ENCODE measurements at regions not wholly inside any gene's neighbourhood (a gene's known extent, or its start where the extent isn't known, plus 50 kb on each side); places are given as distances from the start of the nearest gene placed in this dataset.
"Not testable (repeated sequence)": the region's sequence is repeated elsewhere in the genome, so short reads cannot be mapped to it uniquely, and the experiment has no call there.

DNA sequence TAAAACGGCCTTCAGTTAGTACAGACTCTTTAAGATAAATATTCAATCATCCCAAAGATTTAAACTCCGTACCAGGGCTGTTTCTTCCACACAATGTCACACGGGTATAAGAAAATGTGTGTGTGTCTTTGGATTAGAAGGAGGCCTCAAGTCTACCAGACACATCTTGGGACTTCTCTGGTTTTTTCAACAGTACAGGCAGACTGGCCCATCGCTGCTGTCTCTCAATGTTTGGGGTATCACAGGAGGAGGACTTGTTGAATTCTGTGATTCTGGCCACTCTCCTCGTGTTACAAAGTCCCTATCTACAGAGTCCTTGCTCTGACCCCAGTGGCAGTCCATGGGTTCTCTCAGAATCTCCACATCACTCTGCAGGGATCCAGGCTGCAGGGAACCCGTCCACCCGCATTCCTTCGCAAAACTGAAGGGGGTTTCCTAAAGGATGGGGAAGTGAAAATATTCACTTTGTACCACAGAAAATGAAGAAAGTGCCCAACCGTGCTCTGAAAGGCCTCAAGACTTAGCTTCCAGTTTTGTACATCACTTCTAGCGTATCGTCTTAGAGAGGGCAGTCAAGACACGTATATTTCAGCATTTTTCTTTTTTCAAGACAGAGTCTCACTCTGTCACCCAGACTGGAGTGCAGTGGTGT, 373.2 kb downstream of the NPIPA8 start:
- Mint-ChIP-seq H3K4me1 (no peaks in the 10 kb centered on the region), H3K27me3 (peaks cover 0 to 5% of the 10 kb centered on the region in 2 donors), H3K4me3 (no peak overlapping the region), H3K36me3 (no peaks in the 10 kb centered on the region), H3K27ac (no peak overlapping the region), H3K9me3 (peaks cover 0 to 6% (median 0%) of the 10 kb centered on the region in 5 donors)
- Histone ChIP-seq H3K36me3 (ENCODE audit: insufficient read depth, low read length) (no peaks in the 10 kb centered on the region), H3K4me1 (ENCODE audit: insufficient read depth, low read length) (no peaks in the 10 kb centered on the region), H3K9me3 (ENCODE audit: low read length) (no peaks in the 10 kb centered on the region), H3K27ac (ENCODE audit: low read depth, low read length) (no peak overlapping the region), H3K4me3 (ENCODE audit: low read length) (no peak overlapping the region), H3K27me3 (ENCODE audit: insufficient read depth, low read length, poor library complexity, severe bottlenecking) (no peaks in the 10 kb centered on the region)
- ChIA-PET POLR2A (no interaction called here), CTCF (no interaction called here)
- DNase-seq: no peak

DNA sequence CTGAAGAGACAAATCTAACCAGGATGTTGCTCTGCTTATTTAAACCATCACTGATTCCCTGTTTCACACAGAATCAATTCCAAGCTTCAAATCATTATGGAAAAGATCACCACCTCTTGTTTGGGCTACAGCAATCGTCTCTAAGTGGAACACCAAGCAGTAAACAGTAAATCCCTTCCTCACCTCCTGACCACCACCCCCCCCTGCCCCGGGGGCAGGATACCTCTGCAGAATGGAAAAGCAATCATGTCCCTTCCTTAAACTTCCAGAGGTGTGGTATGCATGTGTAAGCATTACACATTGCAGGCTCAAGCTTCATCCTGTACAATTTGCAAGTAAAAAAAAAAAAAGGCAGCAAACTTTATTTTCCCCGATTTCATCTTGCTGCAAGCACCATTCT, 373.8 kb downstream of the NPIPA8 start:
- Mint-ChIP-seq H3K4me1 (no peaks in the 10 kb centered on the region), H3K36me3 (no peaks in the 10 kb centered on the region), H3K27ac (no peak overlapping the region), H3K27me3 (peaks cover 0 to 2% of the 10 kb centered on the region in 2 donors), H3K9me3 (peaks cover 0 to 11% (median 0%) of the 10 kb centered on the region in 5 donors), H3K4me3 (no peak overlapping the region)
- no peak overlapping the region for H3K27ac ChIP-seq (ENCODE audit: low read depth, low read length)
- ChIA-PET POLR2A (no interaction called here), CTCF (no interaction called here)
- no peaks in the 10 kb centered on the region for H3K27me3 ChIP-seq (ENCODE audit: insufficient read depth, low read length, poor library complexity, severe bottlenecking)
- no peak overlapping the region for H3K4me3 ChIP-seq (ENCODE audit: low read length)
- no peak for DNase-seq
- no peaks in the 10 kb centered on the region for H3K36me3 ChIP-seq (ENCODE audit: insufficient read depth, low read length)
- H3K9me3 ChIP-seq (ENCODE audit: low read length): no peaks in the 10 kb centered on the region
- no peaks in the 10 kb centered on the region for H3K4me1 ChIP-seq (ENCODE audit: insufficient read depth, low read length)

DNA sequence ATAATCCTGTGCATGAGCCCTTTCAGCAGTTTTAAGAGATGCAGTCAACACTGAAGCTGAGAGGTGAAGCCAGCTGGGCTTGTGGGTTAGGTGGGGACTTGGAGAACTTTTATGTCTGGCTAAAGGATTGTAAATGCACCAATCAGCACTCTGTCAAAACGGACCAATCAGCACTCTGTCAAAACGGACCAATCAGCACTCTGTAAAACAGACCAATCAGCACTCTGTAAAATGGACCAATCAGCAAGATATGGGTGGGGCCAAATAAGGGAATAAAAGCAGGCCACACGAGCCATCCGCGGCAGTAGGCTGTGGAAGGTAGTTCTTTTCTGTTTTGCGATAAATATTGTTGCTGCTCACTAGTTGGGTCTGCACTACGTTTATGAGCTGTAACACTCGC, 374.7 kb downstream of the NPIPA8 start:
- H3K27ac ChIP-seq (ENCODE audit: low read depth, low read length); H3K27me3 ChIP-seq (ENCODE audit: insufficient read depth, low read length, poor library complexity, severe bottlenecking); H3K27me3 Mint-ChIP-seq; POLR2A ChIA-PET; H3K27ac Mint-ChIP-seq; H3K9me3 ChIP-seq (ENCODE audit: low read length); H3K36me3 ChIP-seq (ENCODE audit: insufficient read depth, low read length); H3K4me3 ChIP-seq (ENCODE audit: low read length); H3K36me3 Mint-ChIP-seq; H3K4me1 ChIP-seq (ENCODE audit: insufficient read depth, low read length); H3K4me1 Mint-ChIP-seq; H3K4me3 Mint-ChIP-seq; DNase-seq; CTCF ChIA-PET: not testable (repeated sequence)
- H3K9me3 Mint-ChIP-seq: peaks cover 0 to 12% (median 0%) of the 10 kb centered on the region in 5 donors

GRCh38 chr16:17951378-17951777, 385.2 kb downstream of the NPIPA8 start:
- peaks cover 0 to 5% (median 0%) of the 10 kb centered on the region in 5 donors for H3K9me3 Mint-ChIP-seq
- H3K4me1 Mint-ChIP-seq: no peaks in the 10 kb centered on the region
- Histone ChIP-seq H3K9me3 (ENCODE audit: low read length) (no peaks in the 10 kb centered on the region), H3K27ac (ENCODE audit: low read depth, low read length) (no peak overlapping the region), H3K4me1 (ENCODE audit: insufficient read depth, low read length) (no peaks in the 10 kb centered on the region), H3K4me3 (ENCODE audit: low read length) (no peak overlapping the region), H3K36me3 (ENCODE audit: insufficient read depth, low read length) (no peaks in the 10 kb centered on the region), H3K27me3 (ENCODE audit: insufficient read depth, low read length, poor library complexity, severe bottlenecking) (no peaks in the 10 kb centered on the region)
- H3K4me3 Mint-ChIP-seq: no peak overlapping the region
- ChIA-PET POLR2A (no interaction called here), CTCF (no interaction called here)
- peak overlapping the region in 1 of 8 donors; percentile 22 for H3K27ac Mint-ChIP-seq
- no peak for DNase-seq
- H3K27me3 Mint-ChIP-seq: peaks cover 8 to 33% of the 10 kb centered on the region in 2 donors
- no peaks in the 10 kb centered on the region for H3K36me3 Mint-ChIP-seq

GRCh38 chr16:17949982-17950250, 386.6 kb downstream of the NPIPA8 start:
- CTCF ChIA-PET: no interaction called here
- H3K4me1 Mint-ChIP-seq: no peaks in the 10 kb centered on the region
- Histone ChIP-seq H3K27ac (ENCODE audit: low read depth, low read length) (no peak overlapping the region), H3K9me3 (ENCODE audit: low read length) (no peaks in the 10 kb centered on the region), H3K4me1 (ENCODE audit: insufficient read depth, low read length) (no peaks in the 10 kb centered on the region), H3K36me3 (ENCODE audit: insufficient read depth, low read length) (no peaks in the 10 kb centered on the region), H3K4me3 (ENCODE audit: low read length) (no peak overlapping the region), H3K27me3 (ENCODE audit: insufficient read depth, low read length, poor library complexity, severe bottlenecking) (no peaks in the 10 kb centered on the region)
- no peak overlapping the region for H3K27ac Mint-ChIP-seq
- H3K27me3 Mint-ChIP-seq: peaks cover 8 to 44% of the 10 kb centered on the region in 2 donors
- no peak for DNase-seq
- no peaks in the 10 kb centered on the region for H3K36me3 Mint-ChIP-seq
- no peak overlapping the region for H3K4me3 Mint-ChIP-seq
- POLR2A ChIA-PET: no interaction called here
- peaks cover 0 to 3% (median 0%) of the 10 kb centered on the region in 5 donors for H3K9me3 Mint-ChIP-seq

DNA sequence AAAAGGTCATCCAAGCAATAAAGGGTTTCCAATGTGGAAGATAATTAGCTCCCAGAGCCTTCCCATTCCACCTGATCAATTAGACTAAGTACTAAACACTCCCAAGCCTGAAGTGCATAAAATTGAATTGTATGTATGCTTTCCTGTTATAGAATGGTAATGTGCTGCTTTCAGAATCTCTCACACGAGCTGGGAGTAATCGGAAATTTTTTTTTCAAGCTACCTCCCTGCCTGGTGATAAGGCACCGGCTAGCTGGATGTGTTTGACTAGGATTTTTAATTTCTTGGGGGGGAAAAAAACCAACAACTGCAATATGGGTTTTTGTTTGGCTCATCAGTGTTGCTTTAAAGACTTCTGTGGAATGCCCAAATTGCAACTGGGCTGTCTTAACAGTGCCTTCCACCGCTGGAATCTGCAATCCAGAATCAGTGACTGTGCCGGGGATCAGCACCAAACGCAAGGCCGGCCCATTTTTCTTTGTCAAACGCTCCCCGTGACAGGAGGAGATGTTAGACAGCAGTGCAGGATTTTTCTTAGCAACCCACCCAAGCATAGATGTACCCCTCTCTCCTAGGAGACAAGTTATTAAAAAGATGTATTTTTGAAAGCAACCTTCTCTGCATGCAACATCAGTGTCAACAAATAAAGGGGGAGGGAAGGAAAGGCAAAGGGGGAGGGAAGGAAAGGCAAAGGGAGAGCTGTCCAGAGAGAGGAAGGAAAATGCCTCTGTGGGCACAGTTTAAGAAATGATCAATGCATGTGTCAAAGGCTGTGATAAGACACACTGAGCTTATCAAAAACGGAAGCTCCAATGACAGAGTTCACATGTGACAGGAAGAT, 387.2 kb downstream of the NPIPA8 start:
- no peaks in the 10 kb centered on the region for H3K9me3 ChIP-seq (ENCODE audit: low read length)
- H3K27ac ChIP-seq (ENCODE audit: low read depth, low read length): no peak overlapping the region
- H3K27me3 ChIP-seq (ENCODE audit: insufficient read depth, low read length, poor library complexity, severe bottlenecking): no peaks in the 10 kb centered on the region
- H3K36me3 Mint-ChIP-seq: no peaks in the 10 kb centered on the region
- CTCF ChIA-PET: no interaction called here
- POLR2A ChIA-PET: no interaction called here
- peak overlapping the region in 1 of 8 donors; percentile 18 for H3K27ac Mint-ChIP-seq
- H3K4me3 ChIP-seq (ENCODE audit: low read length): no peak overlapping the region
- no peak overlapping the region for H3K4me3 Mint-ChIP-seq
- peaks cover 8 to 46% of the 10 kb centered on the region in 2 donors for H3K27me3 Mint-ChIP-seq
- no peaks in the 10 kb centered on the region for H3K4me1 Mint-ChIP-seq
- H3K36me3 ChIP-seq (ENCODE audit: insufficient read depth, low read length): no peaks in the 10 kb centered on the region
- H3K9me3 Mint-ChIP-seq: peaks cover 0 to 3% (median 0%) of the 10 kb centered on the region in 5 donors
- DNase-seq: no peak
- no peaks in the 10 kb centered on the region for H3K4me1 ChIP-seq (ENCODE audit: insufficient read depth, low read length)

GRCh38 chr16:17947637-17948036, 388.9 kb downstream of the NPIPA8 start:
- Histone ChIP-seq H3K27ac (ENCODE audit: low read depth, low read length) (no peak overlapping the region), H3K9me3 (ENCODE audit: low read length) (no peaks in the 10 kb centered on the region), H3K36me3 (ENCODE audit: insufficient read depth, low read length) (no peaks in the 10 kb centered on the region), H3K4me1 (ENCODE audit: insufficient read depth, low read length) (no peaks in the 10 kb centered on the region), H3K4me3 (ENCODE audit: low read length) (no peak overlapping the region), H3K27me3 (ENCODE audit: insufficient read depth, low read length, poor library complexity, severe bottlenecking) (no peaks in the 10 kb centered on the region)
- ChIA-PET CTCF (no interaction called here), POLR2A (no interaction called here)
- no peak overlapping the region for H3K4me3 Mint-ChIP-seq
- DNase-seq: no peak
- H3K27ac Mint-ChIP-seq: no peak overlapping the region
- peaks cover 0 to 3% (median 0%) of the 10 kb centered on the region in 5 donors for H3K9me3 Mint-ChIP-seq
- no peaks in the 10 kb centered on the region for H3K36me3 Mint-ChIP-seq
- H3K4me1 Mint-ChIP-seq: no peaks in the 10 kb centered on the region
- H3K27me3 Mint-ChIP-seq: peaks cover 11 to 54% of the 10 kb centered on the region in 2 donors

DNA sequence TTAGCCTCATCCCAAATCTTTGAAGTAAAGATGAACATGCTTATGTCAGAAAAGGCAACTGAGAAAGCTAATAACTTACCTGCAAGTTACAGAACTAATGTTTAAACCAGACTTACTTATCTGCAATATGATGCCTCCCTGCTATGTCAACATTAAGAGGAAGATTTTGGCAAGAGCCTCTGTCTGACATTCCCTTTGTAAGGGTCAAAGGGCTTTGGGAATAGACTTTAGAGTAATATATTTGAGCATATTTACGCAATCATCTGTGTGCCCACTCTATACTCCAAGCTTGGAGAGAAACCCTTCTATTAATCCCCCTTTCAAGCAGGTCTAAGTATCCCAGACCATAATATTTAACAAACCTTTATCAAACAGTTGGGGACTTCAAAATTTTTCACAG, 389.4 kb downstream of the NPIPA8 start:
- no peak for DNase-seq
- H3K27ac ChIP-seq (ENCODE audit: low read depth, low read length): no peak overlapping the region
- Mint-ChIP-seq H3K27me3 (peaks cover 11 to 54% of the 10 kb centered on the region in 2 donors), H3K4me3 (no peak overlapping the region), H3K27ac (no peak overlapping the region), H3K9me3 (peaks cover 0 to 3% (median 0%) of the 10 kb centered on the region in 5 donors), H3K36me3 (no peaks in the 10 kb centered on the region), H3K4me1 (no peaks in the 10 kb centered on the region)
- no peaks in the 10 kb centered on the region for H3K9me3 ChIP-seq (ENCODE audit: low read length)
- no peaks in the 10 kb centered on the region for H3K36me3 ChIP-seq (ENCODE audit: insufficient read depth, low read length)
- no peak overlapping the region for H3K4me3 ChIP-seq (ENCODE audit: low read length)
- ChIA-PET CTCF (no interaction called here), POLR2A (no interaction called here)
- H3K27me3 ChIP-seq (ENCODE audit: insufficient read depth, low read length, poor library complexity, severe bottlenecking): no peaks in the 10 kb centered on the region
- no peaks in the 10 kb centered on the region for H3K4me1 ChIP-seq (ENCODE audit: insufficient read depth, low read length)
